ENCODE measurements at regions not wholly inside any gene's neighbourhood (a gene's known extent, or its start where the extent isn't known, plus 50 kb on each side); places are given as distances from the start of the nearest gene placed in this dataset.
"Not testable (repeated sequence)": the region's sequence is repeated elsewhere in the genome, so short reads cannot be mapped to it uniquely, and the experiment has no call there.

- TF ChIP-seq CTCF (IDR thresholded peaks at IDR 0.05; ENCODE audit: low read depth, low read length, missing control alignments), result no peak
- no peak for DNase-seq (ENCODE audit: low read depth)
- H3K4me3 ChIP-seq (ENCODE audit: low read depth, low read length), result no peak overlapping the region
These were observed 348.7 kb downstream of the TBL1XR1 start for GRCh38 chr3:176848431-176849214.

GRCh38 chr3:176842914-176843313, 354.4 kb downstream of the TBL1XR1 start:
- no peak for DNase-seq (ENCODE audit: low read depth)
- TF ChIP-seq CTCF (IDR thresholded peaks at IDR 0.05; ENCODE audit: low read depth, low read length, missing control alignments), result no peak
- H3K4me3 ChIP-seq (ENCODE audit: low read depth, low read length), result no peak overlapping the region

- no peak overlapping the region for H3K4me3 ChIP-seq (ENCODE audit: low read depth, low read length)
- TF ChIP-seq CTCF (IDR thresholded peaks at IDR 0.05; ENCODE audit: low read depth, low read length, missing control alignments), result no peak
- DNase-seq (ENCODE audit: low read depth), result no peak
These were observed 356.5 kb downstream of the TBL1XR1 start for GRCh38 chr3:176840641-176841286.

GRCh38 chr3:176839901-176840300, 357.4 kb downstream of the TBL1XR1 start:
- no peak overlapping the region for H3K4me3 ChIP-seq (ENCODE audit: low read depth, low read length)
- DNase-seq (ENCODE audit: low read depth), result no peak
- no peak for TF ChIP-seq CTCF (IDR thresholded peaks at IDR 0.05; ENCODE audit: low read depth, low read length, missing control alignments)

GRCh38 chr3:176839466-176839865, 357.8 kb downstream of the TBL1XR1 start:
- no peak for TF ChIP-seq CTCF (IDR thresholded peaks at IDR 0.05; ENCODE audit: low read depth, low read length, missing control alignments)
- H3K4me3 ChIP-seq (ENCODE audit: low read depth, low read length), result no peak overlapping the region
- DNase-seq (ENCODE audit: low read depth), result no peak

GRCh38 chr3:176827244-176827643, 370.0 kb downstream of the TBL1XR1 start:
- DNase-seq (ENCODE audit: low read depth); H3K4me3 ChIP-seq (ENCODE audit: low read depth, low read length): not testable (repeated sequence)

GRCh38 chr3:176824811-176825210, 372.5 kb downstream of the TBL1XR1 start:
- H3K4me3 ChIP-seq (ENCODE audit: low read depth, low read length), result no peak overlapping the region
- no peak for DNase-seq (ENCODE audit: low read depth)
- TF ChIP-seq CTCF (IDR thresholded peaks at IDR 0.05; ENCODE audit: low read depth, low read length, missing control alignments), result no peak

All from GM12864 (cell line).